Eye (tissue), 1 donor: ENCODE measurements at regions not wholly inside any gene's neighbourhood (a gene's known extent, or its start where the extent isn't known, plus 50 kb on each side); places are given as distances from the start of the nearest gene placed in this dataset.
"Not testable (repeated sequence)": the region's sequence is repeated elsewhere in the genome, so short reads cannot be mapped to it uniquely, and the experiment has no call there.

Experiments
- DNase-seq: peaks from one replicate; pipeline ENCODE4 v3.0.0-alpha.2; 2015

- DNase-seq = no peak
Observed at GRCh38 chr9:99635032-99635431, 186.7 kb upstream of the NR4A3 start.

DNA sequence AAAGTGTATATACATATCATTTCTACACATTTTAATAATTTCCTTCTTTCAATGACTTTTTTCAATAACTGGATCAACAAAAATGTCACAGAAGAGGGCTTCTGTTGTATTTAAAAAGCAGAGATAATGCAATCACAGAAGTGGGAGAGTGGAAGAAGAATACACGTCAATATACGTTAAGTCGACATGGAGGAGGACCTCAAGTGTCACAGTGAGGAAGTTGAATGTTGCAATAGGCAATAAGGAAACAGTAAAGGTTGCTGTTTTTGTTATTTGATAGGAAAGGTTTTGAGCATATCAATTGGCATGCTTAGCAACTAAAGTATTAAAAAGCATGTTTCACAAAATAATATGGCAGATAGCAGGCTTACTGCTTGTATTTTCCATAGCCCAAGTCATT lies 184.0 kb upstream of the NR4A3 start:
- no peak for DNase-seq

DNA sequence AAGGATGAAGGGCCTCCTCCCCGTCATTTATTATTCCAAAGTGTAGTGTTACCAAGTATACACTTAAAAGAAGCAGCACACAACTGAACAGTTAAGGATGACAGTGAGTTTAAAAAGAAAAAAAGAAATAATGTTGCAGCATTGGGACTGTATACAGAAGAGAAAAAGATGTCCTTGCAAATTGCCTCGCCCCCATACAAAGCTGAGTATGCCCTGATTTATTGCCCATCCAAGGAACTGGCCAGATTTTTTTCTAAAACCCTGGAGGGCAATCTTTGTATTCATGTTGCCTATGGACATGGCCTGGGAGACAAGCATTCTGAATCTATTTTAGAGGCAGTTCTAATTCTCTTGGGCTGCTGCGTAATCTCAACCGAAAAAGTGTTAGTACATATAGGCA lies 182.7 kb upstream of the NR4A3 start:
- DNase-seq = no peak

GRCh38 chr9:99647604-99648003 lies 174.1 kb upstream of the NR4A3 start:
- no peak for DNase-seq

- no peak for DNase-seq
Observed at GRCh38 chr9:99650187-99650874, 171.4 kb upstream of the NR4A3 start.

GRCh38 chr9:99660191-99660636 lies 161.5 kb upstream of the NR4A3 start:
- no peak for DNase-seq

DNA sequence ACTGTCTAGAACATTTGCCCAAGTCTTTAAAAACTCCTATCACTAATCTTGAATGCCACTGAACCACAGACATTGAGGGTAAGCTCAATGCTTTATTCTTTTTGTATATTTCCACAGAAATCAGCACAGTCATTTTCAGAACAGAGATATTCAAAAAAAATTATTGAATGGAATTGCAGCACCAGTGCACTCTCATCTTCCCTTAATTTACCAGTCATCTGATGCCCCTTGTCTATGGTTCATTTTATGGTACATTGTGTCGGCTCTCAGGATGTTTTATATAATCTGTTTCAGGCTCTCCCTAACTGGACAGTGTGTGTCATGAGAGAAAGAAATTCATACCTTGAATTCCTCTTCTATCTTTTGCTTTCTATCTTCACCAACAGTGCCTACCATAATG lies 158.4 kb upstream of the NR4A3 start:
- no peak for DNase-seq

GRCh38 chr9:99663856-99664255 lies 157.8 kb upstream of the NR4A3 start:
- DNase-seq = no peak

DNA sequence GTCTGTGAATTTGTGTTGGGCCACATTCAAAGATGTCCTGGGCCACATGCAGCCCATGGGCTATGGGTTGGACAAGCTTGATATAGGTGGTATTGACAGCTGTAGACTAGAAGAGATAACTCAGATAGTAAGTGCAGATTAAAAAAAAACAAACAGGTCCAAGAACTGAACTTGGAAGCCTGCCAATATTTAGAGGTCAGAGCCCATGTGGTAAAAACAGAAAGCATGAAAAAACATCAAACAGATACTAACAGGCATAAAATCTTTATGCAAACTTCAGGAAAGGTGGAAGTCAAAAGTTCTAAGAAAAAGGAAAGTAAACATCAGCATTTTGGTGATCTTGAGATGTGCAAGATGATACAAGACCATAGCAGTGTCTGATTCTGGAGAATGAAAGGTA lies 155.1 kb upstream of the NR4A3 start:
- DNase-seq = no peak

GRCh38 chr9:99670886-99671285 lies 150.8 kb upstream of the NR4A3 start:
- DNase-seq = not testable (repeated sequence)

- no peak for DNase-seq
Observed at GRCh38 chr9:99677281-99677680, 144.4 kb upstream of the NR4A3 start.

DNA sequence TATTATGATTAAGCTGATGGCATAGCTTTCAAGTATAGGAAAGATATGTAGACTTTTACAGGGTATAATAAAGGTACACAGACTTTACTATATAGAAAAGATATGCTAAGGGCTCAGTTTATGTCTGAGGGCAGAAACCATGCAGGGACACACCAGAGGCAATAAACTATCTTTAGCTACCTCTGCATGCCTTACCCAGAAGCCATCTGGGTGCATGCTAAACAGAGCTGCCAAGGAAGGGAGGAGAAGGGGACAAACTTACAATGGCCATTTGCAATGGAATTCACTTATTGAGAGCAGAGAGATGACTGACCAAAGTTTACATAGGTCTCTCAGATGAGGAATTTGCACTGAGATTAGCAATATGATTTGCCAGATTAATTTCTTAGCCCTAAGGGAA lies 143.1 kb upstream of the NR4A3 start:
- no peak for DNase-seq

GRCh38 chr9:99680191-99680590 lies 141.5 kb upstream of the NR4A3 start:
- DNase-seq = no peak

GRCh38 chr9:99681113-99681512 lies 140.6 kb upstream of the NR4A3 start:
- DNase-seq = no peak

DNA sequence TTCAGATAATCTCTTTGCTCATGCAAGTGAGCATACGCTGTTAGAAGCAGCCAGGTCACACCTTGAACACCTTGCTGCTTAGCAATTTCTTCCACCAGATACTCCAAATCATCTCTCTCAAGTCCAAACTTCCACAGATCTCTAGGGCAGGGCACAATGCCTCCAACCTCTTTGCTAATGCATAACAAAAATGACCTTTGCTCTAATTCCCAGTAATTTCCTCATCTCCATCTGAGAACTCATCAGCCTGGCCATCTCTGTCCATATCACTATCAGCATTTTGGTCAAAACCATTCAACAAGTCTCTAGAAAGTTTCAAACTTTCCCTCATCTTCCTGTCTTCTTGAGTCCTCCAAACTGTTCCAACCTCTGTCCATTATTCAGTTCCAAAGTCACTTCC lies 139.3 kb upstream of the NR4A3 start:
- DNase-seq = no peak

DNA sequence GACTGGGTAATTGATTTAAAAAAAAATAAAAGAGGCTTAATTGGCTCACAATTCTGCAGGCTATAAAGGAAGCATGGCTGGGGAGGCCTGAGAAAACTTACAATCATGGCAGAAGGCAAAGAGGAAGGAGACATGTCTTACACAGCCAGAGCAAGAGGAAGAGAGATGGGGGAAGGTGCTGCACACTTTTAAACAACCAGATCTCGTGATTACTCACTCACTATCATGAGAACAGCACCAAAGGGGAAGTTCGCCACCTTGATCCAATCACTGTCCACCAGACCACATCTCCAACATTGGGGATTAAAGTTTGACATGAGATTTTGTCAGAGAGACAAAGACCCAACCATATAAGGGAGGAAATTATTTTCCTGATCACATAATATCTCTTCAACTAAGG lies 138.8 kb upstream of the NR4A3 start:
- DNase-seq = no peak

GRCh38 chr9:99690573-99690972 lies 131.1 kb upstream of the NR4A3 start:
- DNase-seq = peak; percentile 71

- no peak for DNase-seq
Observed at GRCh38 chr9:99693888-99694287, 127.8 kb upstream of the NR4A3 start.

DNA sequence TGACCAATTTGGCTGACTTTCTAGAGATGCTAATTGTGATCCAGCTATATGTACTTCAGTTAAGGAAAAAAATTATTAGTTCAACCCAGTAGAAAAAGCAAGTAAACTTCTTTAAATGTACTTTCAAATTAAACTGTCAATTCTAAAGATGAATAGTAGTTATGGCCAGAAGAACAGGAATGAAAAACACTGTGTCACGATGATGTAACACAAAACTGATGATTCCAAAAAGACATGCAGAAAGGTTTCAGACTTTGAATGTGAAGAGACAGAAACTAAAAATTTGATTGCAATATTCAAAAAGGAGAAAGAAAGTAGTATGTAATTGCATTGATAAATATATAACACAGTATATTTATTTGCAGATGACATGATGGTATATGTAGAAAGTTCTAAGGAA lies 127.3 kb upstream of the NR4A3 start:
- DNase-seq = no peak

DNA sequence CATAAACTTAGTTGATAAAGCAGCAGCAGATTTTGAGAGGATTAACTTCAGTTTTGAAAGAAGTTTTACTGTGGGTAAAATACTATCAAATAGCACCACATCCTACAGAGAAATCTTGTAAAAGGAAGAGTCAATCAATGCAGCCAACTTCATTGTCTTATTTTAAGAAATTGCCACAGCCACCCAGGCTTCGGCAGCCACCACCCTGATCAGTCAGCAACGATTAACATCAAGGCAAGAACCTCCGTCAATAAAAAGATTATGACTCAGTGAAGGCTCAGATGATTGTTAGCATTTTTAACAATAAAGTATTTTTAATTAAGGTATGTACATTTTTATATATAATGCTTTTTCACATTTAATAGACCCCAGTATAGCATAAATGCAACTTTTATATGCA lies 122.3 kb upstream of the NR4A3 start:
- DNase-seq = no peak

GRCh38 chr9:99712214-99712613 lies 109.5 kb upstream of the NR4A3 start:
- no peak for DNase-seq

GRCh38 chr9:99713838-99714306 lies 107.8 kb upstream of the NR4A3 start:
- no peak for DNase-seq

- DNase-seq = no peak
Observed at GRCh38 chr9:99718631-99719030, 103.1 kb upstream of the NR4A3 start.

- DNase-seq = no peak
Observed at GRCh38 chr9:99720455-99721050, 101.1 kb upstream of the NR4A3 start.

DNA sequence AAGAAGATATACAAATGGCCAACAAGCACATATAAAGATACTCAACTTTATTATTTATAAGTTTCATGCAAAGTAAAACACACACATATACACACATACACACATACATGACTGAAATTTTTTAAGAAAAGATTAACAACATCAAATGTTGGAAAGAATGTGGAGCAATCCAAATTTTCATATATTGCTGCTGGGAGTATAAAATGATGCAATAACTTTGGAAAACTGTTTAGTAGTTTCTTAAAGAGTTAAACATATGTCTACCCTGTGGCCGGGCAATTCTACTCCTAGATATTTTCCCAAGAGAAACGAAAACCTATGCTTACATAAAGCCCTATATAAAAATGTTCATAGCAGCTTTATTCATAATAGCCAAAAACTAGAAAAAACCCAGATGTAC lies 99.8 kb upstream of the NR4A3 start:
- DNase-seq = no peak
